Bone marrow (tissue), 2 donors: ENCODE measurements at regions not wholly inside any gene's neighbourhood (a gene's known extent, or its start where the extent isn't known, plus 50 kb on each side); places are given as distances from the start of the nearest gene placed in this dataset.
A peak's percentile ranks its signal among the peaks of the same experiment; 100 is the strongest.
"Not testable (repeated sequence)": the region's sequence is repeated elsewhere in the genome, so short reads cannot be mapped to it uniquely, and the experiment has no call there.

ENCODE experiments used
- DNase-seq, 2 donors: peaks; one replicate each; lab custom pipeline; 2025; lab: John Stamatoyannopoulos, UW

DNA sequence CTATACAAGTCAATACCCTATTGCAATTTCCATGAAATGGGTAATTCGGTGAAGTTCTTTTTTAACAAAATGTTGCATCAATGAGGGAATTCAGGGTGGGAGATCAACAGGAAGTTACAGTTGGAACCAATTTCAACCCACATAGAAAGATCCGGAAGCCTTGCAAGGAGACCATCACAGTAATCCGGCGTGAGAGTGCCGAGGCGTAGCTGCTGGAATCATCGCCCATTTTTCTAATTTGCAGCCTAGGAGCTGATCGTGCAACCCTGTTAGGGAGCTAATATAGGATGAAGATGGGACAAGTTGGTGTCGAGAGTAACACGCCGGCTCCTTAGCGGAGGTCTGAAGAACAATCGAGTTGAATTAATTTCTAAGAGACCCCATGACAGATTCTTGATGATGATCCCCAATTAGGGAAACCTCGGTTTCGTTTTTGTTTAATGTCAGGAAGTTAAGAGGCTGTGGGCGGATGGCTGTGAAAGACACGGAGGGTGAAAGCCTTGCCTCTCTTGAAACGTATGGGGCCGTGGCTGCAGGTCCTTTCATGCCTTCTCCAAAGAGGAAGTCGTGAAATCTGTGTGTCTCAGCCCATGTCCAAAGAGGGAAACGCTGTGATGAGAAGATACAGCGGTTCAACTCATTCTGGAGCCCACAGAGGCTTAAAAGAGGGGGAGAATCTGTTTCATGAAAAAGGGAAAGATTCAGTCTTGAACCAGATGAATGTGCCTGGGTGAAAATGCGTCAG lies 51.2 kb upstream of the CARD11 start:
- peak; percentile 5 to 76 for DNase-seq

DNA sequence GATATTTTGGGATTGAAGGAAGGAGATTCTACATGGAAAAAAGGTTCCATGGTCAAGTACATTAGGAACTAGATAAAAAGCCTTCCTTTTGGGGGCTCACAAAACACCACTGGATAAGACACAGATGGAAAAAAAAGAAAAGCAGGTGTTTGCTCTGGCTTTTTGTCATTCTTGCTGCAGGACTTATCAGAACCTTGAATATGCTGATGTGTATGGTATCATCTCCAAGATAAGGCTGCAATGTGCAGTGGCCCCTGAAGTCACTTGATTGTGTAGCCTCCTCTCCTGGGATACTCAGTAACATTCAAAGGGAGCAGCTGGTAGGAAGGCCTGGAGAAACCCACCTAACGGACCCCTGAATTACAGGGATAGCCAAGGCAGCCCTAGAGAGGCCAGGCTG lies 54.1 kb upstream of the CARD11 start:
- DNase-seq: no peak

DNA sequence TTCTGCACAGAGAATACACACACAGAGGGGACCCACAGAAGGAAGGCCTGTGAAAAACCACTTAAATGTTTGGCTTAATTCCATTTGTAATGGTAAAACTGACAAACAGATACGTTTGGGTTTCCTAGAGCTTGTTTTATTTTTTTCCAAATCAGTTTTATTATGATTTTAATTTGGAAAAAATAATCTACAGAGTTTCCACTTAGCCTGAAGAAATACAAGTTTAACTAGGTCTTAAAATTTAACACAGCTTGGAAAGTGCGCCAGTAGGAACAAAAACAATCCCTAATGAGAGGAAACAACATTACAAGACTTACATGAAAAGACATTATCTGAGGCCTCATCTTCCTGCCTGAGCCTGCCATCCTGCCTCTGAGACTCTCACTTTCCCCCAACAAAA lies 58.5 kb upstream of the CARD11 start:
- DNase-seq: no peak

DNA sequence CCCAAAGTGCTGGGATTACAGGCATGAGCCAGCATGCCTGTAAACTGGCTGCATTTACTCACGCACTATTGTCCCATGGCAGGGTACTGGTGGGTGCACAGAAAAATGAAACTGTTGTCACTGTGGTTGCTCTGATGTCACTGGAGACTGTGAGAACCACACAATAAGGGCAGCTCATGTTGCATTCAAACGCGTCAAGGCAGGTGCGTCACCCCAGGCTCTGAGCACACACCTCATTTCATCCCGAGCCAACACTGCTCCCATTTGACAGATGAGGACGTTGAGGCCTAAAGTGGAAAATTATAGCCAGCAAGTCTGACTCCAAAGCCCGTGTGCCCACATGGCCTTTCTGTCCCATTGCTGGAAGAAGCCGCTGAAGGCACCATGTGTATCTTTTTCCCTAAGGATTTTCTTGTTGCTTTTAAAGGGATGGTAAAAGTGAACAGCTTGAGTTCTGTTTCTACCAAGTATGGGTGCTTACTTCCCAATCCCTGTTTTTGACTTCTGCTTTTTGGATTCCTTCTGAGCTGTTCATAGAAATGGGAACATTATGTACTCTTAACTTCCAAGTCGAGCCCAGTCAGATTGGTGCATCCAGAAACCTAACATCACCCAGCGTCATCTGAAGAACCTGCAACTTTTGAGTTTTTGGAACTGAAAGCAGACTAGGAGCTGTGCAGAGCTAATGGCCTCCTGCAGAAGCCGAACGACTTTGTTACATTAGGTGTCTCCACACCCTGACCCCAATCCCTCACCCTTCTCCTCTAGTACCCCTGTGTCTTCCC lies 60.1 kb upstream of the CARD11 start:
- no peak for DNase-seq

DNA sequence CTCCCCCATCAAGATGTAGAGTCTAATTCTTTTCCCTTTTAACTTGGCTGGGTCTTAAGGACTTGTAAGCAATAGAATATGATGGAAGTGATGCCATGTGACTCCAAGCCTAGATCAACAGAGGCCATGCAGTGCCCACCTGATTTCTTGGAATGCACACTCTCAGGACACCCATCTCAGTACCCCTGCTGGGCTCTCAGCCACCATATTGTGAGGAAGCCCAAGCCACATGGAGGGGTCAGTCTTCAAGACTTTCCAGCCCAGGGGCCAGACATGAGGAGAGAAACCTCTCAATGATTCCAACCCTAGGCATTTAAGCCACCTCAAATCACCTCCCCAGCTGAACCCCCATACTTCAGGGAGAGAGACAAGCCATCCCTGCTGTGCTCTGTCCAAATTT lies 62.2 kb upstream of the CARD11 start:
- no peak for DNase-seq

DNA sequence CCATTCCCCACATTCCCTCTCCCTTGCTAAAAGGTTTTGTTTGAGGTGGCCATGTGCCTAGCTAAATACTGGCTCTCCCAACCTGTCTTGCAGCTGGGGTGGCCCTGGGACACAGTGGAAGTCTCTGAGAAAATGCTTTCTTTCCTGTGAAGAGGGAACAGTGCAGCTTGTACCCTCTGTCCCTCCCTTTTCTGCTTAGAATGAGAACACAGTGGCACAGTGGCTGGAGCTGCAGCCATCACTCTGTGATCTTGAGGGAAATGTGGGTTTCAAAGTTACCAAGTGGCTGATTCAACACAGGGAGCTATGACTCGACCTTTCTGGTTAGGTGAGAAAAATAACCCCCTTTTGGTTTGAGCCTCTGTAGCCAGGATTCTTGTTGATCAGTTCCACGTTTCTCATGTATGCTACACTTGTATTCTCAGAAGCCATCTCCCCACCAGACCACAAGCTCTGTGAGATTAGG lies 62.7 kb upstream of the CARD11 start:
- no peak for DNase-seq

DNA sequence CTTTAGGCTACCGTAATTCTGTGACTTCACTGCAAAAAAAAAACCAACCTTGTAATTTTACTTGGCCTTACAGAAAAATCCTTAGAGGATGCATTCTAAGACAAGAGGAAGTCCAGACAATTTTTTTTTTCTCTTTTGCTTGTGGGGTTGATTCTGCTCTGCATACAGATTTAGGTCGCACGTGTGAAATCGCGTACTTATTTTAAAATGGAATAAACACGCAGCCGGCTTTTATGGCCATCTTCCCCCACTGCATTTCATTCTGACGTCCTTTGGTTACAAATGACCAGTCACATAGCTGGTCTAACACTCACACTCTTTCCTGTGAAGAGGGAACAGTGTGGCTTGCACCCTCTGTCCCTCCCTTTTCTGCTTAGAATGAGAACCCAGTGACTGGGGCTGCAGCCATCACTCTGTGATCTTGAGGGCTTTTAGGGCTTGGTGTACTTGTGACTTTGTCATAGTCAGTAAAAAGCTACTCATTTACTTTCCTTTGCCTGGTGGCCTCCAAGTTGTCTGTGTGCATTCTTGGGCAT lies 63.6 kb upstream of the CARD11 start:
- no peak for DNase-seq

DNA sequence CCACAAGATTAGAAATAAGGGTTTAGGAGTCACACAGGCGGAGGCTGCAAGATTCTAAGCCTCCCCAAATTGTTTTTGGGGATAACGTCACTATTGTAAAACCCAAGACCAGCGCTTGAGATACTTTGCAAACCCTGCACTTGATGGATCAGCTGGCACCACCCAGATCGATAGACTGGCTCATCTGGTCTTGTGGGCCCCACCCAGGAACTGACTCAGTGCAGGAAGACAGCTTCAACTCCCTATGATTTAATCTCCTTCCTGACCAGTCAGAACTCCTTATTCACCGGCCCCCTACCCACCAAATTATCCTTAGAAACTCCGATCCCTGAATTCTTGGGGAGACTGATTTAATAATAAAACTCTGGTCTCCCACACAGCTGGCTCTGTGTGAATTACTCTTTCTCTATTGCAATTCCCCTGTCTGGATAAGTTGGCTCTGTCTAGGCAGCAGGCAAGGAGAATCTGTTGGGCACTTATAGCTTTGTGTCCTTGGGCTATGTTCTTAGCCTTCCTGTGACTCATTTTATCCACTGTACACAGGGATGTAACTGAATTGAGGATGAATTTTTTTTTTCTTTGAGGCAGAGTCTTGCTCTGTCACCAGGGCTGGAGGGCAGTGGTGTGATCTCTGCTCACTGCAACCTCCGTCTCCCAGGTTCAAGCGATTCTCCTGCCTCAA lies 64.4 kb upstream of the CARD11 start:
- DNase-seq: no peak

DNA sequence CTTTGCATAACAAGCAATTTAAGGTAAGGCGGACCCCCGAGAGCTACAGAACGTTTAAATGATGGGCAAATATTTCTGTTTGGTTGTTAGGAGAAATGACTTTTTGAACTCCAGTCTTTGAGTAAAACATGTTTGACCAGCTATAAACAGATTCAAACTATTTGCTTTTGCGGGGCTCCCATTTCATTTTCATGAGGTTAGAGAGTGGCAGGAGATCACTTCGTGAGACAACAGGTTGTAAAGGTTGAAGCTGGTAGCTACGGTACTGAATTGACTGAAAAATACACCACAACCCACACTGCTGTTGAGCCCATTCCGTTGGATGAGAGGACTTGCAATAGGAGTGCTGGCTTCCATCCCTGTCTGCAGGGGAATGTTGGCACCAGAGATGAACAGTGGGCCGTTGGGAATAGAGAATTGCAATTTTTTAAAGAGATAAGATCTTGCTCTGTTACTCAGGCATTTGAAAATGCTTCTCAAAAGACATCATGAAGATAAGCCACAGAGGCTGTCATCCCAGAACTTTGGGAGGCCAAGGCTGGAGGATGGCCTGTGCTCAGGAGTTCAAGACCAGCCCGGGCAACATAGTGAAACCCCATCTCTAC lies 65.7 kb upstream of the CARD11 start:
- no peak for DNase-seq

DNA sequence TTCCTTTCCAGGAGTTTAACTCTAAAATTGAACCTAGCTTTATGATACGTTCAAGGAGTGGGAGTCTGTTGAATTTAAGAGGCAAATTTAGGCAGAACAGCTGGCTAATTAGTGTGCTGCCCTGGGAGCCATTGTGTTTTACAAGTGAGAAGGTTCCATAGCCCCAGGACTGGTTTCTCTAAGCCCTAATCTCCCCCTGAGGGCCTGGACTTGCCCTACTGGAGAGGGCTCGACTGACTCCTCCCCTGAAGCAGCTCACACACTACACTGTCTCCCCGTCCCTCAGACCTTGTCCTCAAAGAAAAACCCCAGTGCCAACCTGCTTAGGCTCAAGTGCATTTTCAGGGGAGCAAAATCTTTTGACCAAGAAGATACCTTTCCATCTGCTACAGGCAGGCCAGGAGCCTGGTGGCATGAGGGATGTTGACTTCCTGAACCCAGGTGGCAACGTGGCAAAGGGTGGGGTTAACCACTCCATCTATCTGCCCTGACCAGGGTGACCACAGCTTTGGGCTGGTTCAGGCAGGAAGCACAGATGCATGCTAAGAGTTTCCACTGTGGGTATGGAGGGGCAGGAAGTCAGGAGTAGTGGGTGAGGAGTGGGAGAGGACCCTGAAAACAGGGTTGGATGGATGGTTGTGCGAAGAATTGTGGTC lies 68.9 kb upstream of the CARD11 start:
- DNase-seq: no peak

DNA sequence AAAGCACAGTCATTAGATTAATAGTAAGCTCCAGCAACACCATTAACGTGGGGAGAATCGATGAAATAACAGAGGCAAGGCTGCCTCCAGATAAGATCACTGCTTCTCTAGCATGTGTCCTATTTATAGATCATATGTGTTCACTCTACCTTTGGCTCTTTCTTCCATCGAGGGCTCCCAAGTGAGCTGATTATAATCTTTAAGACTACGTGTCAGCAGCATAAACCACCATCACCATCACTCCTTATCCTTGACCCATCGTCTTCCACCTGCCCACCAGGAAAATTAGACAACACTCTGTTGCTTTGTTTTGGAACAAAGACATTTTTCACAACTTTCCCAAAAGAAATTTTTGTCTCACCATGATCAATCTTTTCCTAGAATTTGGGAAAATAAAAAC lies 71.2 kb upstream of the CARD11 start:
- DNase-seq: no peak

DNA sequence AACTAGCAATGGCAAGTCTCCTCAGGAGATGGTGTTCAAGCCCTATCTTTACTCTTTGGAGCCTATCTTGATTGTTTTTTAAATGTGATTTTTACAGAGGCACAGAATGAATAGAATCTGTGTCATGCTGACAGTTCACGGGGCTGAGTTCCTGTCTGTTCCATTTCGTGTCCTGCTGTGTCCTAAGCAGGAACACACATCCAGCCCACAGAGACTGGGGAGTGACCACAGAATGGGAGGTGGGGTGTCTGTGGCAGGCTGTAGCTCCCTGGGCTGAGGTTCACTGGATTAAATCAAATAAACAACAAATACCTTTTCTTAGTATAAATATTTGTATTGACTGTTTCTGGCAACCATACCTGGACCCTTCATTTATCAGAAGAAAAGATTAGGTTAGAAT lies 73.4 kb upstream of the CARD11 start:
- no peak for DNase-seq

DNA sequence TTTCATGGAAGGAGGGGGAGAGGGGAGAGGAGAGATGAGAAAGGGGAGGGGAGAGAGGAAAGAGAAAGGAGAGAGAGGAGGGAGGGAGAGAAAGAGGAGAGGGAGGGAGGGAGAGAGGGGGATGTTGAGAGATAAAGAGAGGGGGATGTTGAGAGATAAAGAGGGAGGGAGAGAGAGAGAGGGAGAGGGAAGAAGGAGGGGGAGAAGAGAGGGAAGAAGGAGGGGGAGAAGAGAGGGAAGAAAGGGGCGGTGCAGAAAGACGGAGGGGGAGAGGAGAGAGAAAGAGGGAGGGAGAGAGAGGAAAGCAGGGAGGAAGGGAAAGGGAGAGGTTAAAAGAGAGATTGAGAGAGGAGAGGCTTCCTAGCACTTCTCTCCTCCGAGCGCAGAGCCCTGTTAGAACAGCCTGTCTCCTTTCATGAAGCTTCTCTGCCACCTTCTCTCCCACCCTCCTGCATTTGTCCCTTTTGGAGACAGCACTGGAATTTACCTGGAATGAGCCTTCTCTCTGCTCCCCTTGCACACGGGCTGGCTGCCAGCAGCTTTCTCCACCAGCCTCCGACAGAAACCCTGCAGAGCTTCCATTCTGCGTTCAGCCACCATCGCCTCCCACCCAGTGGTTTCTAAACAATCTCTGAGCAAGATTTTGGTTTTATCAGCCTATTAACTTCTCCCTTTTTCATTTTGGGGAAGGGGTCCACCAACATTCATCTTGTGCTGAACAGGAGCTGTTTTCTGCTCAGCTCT lies 74.0 kb upstream of the CARD11 start:
- no peak for DNase-seq

DNA sequence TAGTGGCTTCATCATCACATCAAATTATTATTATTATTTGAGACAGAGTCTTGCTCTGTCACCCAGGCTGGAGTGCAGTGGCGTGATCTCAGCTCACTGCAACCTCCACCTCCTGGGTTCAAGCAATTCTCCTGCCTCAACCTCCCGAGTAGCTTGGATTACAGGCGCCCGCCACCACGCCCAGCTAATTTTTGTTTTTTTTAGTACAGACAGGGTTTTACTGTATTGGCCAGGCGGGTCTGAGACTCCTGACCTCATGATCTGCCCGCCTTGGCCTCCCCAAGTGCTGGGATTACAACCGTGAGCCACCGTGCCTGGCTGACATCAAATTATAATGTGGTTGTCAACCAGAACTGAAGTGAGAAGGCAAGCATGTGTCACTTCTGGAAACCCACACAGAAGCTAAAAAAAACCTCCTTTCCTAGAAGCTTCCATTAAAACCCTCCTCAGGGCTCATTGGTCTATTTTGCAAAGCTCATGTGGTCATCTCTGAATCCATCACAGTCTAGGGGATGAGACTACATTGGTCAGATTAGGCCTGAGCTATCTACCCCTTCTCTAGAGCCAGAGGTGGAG lies 75.8 kb upstream of the CARD11 start:
- not testable (repeated sequence) for DNase-seq

DNA sequence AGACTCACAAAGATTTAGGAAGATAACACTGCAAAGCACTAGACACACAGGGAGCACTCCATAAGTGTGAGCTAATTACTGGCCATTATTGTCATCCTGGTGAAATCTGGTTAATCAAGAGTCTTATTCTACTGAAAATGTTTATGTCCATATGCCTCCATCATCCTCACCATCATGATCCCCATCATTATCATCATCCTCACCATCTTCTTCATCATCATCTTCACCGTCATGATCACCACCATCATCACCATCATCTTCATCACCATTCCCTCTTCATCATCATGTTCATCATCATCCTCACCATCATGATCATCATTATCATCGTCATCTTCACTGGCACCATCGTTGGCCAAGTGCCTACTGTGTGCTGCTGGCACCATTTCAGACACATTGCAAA lies 76.3 kb upstream of the CARD11 start:
- no peak for DNase-seq

DNA sequence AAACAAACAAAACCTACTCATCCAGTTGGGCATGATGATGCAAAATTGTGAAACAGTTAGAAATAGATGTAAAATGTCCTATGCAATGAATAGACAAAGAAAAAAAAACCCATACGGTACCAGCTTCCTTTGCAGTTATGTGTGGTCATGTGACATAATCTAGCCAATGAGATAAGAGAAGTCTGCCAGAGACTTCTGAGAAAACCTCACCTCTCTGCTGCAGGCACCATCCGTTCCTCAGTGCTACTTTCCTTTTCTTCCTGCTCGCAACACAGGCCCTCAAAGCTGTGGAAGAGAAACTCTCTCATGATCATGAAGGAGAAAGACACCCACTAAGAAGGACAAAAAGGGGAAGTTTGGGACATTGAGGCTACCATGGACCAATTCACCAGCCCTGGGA lies 76.8 kb upstream of the CARD11 start:
- DNase-seq: no peak

DNA sequence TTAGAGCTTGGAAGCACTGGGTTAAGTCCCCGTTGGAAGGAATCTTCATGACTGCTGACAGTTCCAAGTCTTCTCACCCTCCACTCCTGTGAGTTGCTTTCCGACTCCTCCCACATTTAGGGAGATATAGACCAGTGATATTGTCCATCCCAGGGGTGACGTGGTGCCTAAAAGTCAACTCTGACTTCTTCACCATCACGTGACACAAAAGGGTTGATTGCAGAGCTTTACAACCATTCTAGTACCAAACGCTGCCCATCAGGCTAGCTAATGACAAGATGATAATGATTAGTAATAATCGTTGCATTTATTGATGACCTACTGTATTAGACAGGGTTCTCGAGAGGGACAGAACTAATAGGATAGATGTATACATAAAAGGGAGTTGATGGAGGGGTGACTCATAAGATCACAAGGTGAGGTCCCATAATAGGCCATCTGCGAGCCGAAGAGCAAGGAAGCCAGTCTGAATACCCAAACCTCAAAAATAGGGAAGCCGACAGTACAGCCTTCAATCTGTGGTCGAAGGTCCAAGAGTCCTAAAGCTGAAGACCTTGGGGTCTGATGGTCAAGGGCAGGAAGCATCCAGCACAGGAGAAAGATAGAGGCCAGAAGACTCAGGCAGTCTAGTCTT lies 85.3 kb upstream of the CARD11 start:
- no peak for DNase-seq

DNA sequence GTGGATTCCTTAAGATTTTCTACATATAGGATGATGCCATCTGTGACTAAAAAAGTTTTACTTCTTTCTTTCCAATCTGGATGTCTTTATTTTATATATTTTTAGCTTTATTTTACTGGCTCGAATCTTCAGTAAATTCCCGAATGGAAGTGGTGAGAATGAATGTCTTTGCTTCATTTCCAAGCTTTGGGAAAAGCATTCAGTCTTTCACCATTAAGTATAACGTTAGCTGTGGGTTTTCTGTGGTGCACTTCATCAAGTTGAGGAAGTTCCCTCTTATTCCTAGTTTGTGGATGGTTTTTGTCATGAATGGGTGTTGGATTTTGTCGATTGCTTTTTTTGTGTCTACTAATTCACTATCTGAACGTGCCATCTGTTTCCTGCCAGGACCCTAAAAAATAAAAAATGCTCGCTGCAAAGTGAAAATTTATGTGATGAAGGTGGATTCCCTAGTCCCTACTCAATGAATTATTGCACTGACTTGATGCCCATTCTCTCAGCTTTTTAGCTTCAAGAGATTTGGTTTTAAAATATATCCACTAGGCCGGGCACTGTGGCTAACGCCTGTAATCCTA lies 90.2 kb upstream of the CARD11 start:
- DNase-seq: no peak

DNA sequence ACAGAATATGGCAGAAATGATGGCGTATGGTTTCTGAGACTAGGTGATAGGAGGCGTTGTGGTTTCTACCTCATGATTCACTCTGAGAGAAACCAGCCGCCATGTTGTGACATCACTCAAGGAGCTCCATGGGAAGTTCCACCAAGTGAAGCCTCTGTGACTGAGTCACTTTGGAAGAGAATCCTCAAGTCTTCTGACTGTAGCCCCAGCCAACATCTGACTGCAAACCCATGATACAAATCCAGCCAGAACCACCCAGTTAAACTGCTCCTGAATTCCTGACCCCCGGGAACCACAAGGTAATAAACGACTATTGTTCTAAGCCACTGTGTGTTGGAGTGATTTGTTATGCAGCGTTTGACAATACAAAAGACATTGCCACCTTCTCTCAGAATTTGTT lies 91.1 kb upstream of the CARD11 start:
- no peak for DNase-seq

DNA sequence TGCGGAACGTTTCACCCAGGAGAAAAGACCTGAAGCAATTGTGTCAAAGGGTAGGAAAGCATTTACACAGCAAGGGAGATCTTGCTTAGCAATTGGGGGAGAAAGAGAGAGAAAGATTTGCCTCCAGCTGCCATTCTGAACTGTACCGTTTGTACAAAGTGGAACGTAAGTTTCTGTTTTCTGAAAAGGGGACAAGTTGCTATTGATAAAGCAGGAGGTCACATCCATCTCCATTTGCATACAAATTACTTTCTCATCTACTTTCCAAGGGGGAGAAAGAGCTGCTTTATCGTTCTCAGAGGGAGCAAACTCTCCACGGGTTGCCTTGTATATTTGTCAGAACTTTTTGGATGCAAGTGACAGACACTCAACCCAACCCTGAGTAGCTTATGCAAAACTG lies 92.0 kb upstream of the CARD11 start:
- no peak for DNase-seq
